HG02610 (cell line): ENCODE measurements at regions not wholly inside any gene's neighbourhood (a gene's known extent, or its start where the extent isn't known, plus 50 kb on each side); places are given as distances from the start of the nearest gene placed in this dataset.

Source experiments
- ATAC-seq: cut with Tn5 transposase; IDR thresholded peaks from one replicate; pipeline ENCODE4 v1.9.1; 2021; ENCODE audit warnings: mild to moderate bottlenecking, moderate library complexity; ENCODE audit not compliant: unreplicated experiment

- ATAC-seq, result no peak
Measured at GRCh38 chr10:59079386-59080226, 96.8 kb upstream of the PHYHIPL start.

DNA sequence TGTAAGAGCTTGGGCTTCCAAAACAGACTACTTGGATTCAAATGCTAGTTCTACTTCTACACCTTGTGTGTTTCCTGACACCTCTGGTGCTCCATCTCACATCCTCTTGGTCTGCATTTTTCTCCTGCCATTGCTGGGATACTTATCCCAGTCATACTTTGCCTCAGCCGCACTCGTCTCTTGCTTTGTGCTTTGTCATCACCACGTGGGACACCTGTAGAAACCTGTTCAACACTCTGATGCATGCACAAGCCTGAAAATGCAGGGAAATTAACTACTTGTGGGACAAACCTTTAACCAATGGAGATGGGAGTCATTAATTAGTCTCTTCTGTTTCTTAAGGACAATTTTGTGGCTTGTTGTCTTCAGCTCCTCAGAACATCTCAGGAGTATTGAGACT, 94.2 kb upstream of the PHYHIPL start:
- ATAC-seq, result no peak

GRCh38 chr10:59085054-59085453, 91.4 kb upstream of the PHYHIPL start:
- no peak for ATAC-seq

DNA sequence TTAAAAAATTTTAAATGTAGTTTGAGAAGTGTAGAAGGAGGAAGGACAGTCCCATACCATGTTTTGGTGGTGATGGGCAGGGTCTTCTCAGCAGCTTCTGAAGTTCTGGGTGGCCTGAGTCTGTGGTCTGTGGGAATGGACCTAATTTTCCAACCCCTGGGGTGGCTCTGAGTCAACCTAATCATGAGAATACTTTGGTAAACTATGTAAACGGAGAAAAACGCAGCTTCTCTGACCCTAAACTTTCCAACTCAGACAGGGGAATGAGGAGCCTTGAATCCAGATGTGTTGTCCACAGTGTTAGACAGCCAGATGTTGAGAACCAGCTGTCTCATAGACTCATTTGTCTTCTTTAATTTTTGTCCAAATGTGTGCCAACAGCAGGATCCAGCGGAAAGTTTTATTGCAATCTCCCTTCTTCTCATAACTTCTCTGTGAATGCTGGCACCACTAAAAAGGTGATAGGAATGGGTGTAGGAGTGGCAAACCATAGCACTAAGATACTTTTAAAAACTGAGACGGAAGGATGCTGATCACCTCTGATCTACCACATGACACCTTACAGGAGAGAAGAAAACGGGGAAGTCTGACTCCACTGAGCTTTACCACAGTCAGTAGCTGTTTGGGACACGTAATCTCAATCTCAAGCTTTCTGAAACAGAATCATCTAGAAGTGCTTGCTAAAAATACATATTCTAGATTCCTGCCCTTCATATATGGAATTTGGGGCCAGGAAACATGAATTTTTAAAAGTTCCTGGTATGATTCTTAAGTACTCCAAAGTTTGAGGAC, 90.5 kb upstream of the PHYHIPL start:
- ATAC-seq, result no peak

DNA sequence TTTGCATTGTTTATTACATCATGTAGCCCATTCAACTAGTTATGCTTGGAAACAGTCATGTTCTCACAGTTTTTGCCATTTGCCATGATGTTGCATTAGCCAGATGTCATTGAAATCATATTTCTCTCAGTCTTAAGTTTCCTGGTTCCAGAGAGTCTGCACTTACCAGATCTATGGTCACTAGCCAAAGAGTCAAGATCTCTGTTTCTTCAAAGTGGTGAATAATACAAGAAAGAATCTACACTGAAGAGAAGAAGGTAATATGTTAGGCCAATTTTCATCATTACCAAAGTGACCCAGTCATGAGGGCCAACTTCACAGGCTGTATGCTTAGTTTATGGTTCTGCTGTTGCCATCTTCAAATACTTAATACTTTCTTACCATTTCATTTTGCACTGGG, 89.0 kb upstream of the PHYHIPL start:
- no peak for ATAC-seq

DNA sequence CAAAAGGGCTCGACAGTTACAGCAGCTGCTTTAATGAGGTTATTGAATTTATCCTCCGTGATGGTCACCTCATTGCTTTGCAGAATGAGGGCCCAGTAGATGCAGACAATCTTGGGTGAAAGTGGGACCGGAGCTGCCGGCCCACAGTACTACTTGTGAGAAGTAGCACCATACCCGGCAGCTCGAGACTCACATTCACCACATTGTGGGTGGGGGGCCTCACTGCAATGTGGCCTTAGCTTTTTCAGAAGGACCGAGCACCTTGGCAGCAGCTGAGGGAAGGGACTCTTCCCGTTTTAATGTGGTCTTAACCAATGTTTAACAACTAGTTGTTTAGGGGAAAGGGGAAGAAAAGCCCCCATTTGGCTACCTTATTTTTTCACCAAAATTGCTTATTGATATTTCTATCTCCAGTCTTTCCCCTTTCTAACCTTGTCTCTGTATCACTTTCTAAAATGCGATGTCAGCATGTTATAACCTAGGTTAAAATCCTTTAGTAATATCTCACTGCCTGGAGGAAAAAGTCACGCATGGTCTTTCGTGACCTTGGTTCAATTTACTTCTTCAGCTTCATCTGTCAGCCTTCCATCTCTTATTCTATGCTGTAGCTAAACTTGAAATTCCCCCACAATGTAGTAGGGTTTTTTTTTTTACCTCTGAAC, 87.4 kb upstream of the PHYHIPL start:
- ATAC-seq, result no peak

GRCh38 chr10:59090817-59091622, 85.4 kb upstream of the PHYHIPL start:
- no peak for ATAC-seq

- no peak for ATAC-seq
Measured at GRCh38 chr10:59093461-59093860, 83.0 kb upstream of the PHYHIPL start.

DNA sequence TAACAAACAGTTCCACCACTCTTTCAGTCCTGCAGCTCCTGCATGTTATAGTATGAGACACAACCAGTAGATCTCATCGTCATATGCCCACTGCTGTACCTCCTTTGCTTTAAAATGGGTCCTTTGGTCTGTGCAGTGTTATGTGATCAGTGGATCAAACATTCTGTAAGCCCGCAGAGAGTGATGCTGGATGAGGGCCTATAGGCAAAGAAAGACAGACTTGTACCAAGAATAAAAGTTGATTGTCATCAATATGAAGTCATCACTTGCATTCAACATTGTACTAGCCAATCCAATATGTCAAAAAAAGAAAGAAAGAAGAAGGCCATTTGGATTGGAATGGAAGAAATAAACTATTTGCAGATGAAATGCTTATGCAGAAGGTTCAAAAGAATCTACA, 79.8 kb upstream of the PHYHIPL start:
- no peak for ATAC-seq

DNA sequence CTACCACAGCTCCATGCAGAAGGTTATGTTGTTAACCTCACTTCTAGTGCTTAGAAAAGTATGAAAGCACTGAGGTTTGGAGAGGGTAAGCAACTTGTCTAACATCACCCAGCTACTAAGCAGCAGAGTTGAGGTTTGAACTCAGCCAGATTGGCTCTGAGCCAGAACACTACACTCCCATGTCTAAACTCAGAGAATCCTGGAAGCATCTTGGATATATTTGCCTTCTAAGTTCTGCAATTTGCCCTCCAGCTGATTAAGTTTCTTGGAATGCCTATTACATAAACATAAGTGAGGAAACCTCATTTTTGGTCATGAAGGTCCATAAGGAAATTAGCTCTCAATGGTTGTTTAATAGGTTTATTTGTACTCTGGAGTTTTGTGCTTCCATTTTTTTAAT, 78.1 kb upstream of the PHYHIPL start:
- ATAC-seq, result no peak

- no peak for ATAC-seq
Measured at GRCh38 chr10:59098831-59099452, 77.5 kb upstream of the PHYHIPL start.

- ATAC-seq, result no peak
Measured at GRCh38 chr10:59099481-59099880, 77.0 kb upstream of the PHYHIPL start.

DNA sequence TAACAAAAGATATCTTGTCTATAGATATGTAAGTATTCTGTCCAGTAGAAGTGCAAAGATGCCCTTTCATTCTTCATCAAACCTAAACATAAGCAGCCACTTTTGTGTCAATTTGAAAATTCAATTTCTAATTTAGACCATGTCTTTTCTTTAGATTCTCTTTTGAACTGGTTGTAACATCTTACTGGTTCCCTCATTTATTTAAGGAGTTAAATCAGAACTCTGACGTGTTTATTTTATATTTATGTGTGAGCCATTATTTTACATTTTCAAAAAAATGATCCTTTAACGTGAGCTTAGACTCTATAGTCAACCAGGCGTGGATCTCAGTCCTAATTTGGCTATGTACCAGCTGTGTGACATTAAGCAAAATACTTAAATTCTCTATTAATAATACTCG, 74.0 kb upstream of the PHYHIPL start:
- no peak for ATAC-seq

- no peak for ATAC-seq
Measured at GRCh38 chr10:59104186-59104585, 72.3 kb upstream of the PHYHIPL start.

GRCh38 chr10:59106441-59106840, 70.0 kb upstream of the PHYHIPL start:
- no peak for ATAC-seq

GRCh38 chr10:59107147-59107546, 69.3 kb upstream of the PHYHIPL start:
- ATAC-seq, result no peak

DNA sequence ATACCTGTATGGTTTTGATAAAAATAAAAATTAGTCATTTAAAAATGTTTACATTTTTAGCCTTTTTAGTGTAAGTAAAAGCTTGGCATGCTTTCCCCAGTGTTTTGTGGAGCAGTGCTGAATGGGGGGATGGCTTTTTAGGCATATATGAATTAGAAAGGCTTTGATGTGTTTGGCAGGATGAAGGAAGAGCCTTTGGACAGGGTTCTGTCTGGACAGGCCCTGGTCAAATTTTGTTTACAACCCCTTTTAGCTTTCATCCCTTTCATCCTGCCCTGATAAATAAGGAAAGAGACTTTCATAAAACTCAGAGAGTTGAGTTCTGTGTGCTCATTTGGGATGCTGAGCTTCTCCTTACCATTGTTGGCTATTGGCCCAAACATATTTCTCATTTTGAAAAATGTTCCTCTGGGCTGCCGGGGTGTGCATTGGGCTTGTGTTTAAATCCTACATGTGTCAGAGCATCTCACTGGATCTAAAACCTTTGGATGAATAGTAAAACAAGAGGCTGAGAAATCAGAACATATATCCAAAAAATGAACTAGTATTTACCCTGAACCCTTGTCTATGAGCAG, 68.1 kb upstream of the PHYHIPL start:
- no peak for ATAC-seq

DNA sequence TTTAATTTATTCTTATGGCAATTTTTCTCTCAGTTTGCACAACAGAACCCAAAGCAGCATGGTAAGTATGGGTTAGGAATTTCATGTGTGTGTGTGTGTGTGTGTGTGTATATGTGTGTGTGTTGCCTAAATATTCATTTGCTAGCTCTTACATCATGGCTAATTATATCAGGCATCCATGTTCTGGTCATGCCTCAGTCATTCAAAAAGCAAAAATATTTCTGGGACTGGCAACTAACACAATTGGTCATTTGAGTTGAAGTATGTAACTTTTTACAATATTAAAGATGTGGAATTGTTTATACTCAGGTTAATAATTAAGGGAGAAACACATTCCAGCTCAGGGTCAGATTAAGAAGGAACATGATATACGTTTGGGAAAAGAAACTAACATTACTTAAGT, 67.6 kb upstream of the PHYHIPL start:
- no peak for ATAC-seq

GRCh38 chr10:59109826-59110225, 66.6 kb upstream of the PHYHIPL start:
- no peak for ATAC-seq

- ATAC-seq, result no peak
Measured at GRCh38 chr10:59124187-59124586, 52.3 kb upstream of the PHYHIPL start.
